Right renal cortex interstitium (tissue), 3 donors: ENCODE measurements at regions not wholly inside any gene's neighbourhood (a gene's known extent, or its start where the extent isn't known, plus 50 kb on each side); places are given as distances from the start of the nearest gene placed in this dataset.
"Not testable (repeated sequence)": the region's sequence is repeated elsewhere in the genome, so short reads cannot be mapped to it uniquely, and the experiment has no call there.

ENCODE experiments used
- DNase-seq, 3 donors: peaks; one replicate each; pipeline ENCODE4 v3.0.0-alpha.2; 2013; ENCODE audit warnings: low read depth in 3 of 3, low spot score in 2 of 3

- DNase-seq = no peak
Measured at GRCh38 chr21:18803624-18804023, 400.0 kb upstream of the TMPRSS15 start.

- no peak for DNase-seq
Measured at GRCh38 chr21:18810136-18810535, 406.6 kb upstream of the TMPRSS15 start.

GRCh38 chr21:18812308-18812707 lies 408.7 kb upstream of the TMPRSS15 start:
- no peak for DNase-seq

- DNase-seq = no peak
Measured at GRCh38 chr21:18819507-18819906, 415.9 kb upstream of the TMPRSS15 start.

GRCh38 chr21:18826562-18826961 lies 423.0 kb upstream of the TMPRSS15 start:
- no peak for DNase-seq

GRCh38 chr21:18831942-18832676 lies 428.5 kb upstream of the TMPRSS15 start:
- DNase-seq = no peak

GRCh38 chr21:18832950-18833349 lies 429.4 kb upstream of the TMPRSS15 start:
- DNase-seq = no peak

- not testable (repeated sequence) for DNase-seq
Measured at GRCh38 chr21:18834121-18834520, 430.5 kb upstream of the TMPRSS15 start.

- DNase-seq = no peak
Measured at GRCh38 chr21:18840239-18840638, 436.7 kb upstream of the TMPRSS15 start.

- not testable (repeated sequence) for DNase-seq
Measured at GRCh38 chr21:18857606-18858005, 454.0 kb upstream of the TMPRSS15 start.

- DNase-seq = no peak
Measured at GRCh38 chr21:18869104-18869503, 465.5 kb upstream of the TMPRSS15 start.

- no peak for DNase-seq
Measured at GRCh38 chr21:18877917-18878316, 474.3 kb upstream of the TMPRSS15 start.

GRCh38 chr21:18887922-18888602 lies 484.5 kb upstream of the TMPRSS15 start:
- DNase-seq = no peak

- DNase-seq = no peak
Measured at GRCh38 chr21:18893406-18893805, 489.8 kb upstream of the TMPRSS15 start.

- DNase-seq = no peak
Measured at GRCh38 chr21:18894387-18894786, 490.8 kb upstream of the TMPRSS15 start.

GRCh38 chr21:18899261-18899660 lies 495.7 kb upstream of the TMPRSS15 start:
- DNase-seq = no peak

- DNase-seq = no peak
Measured at GRCh38 chr21:18902660-18903059, 499.1 kb upstream of the TMPRSS15 start.

- no peak for DNase-seq
Measured at GRCh38 chr21:18907076-18907475, 503.5 kb upstream of the TMPRSS15 start.

GRCh38 chr21:18908641-18909040 lies 505.1 kb upstream of the TMPRSS15 start:
- no peak for DNase-seq

- no peak for DNase-seq
Measured at GRCh38 chr21:18913914-18914313, 510.3 kb upstream of the TMPRSS15 start.

- DNase-seq = no peak
Measured at GRCh38 chr21:18914570-18914969, 511.0 kb upstream of the TMPRSS15 start.

- DNase-seq = no peak
Measured at GRCh38 chr21:18917622-18918021, 514.0 kb upstream of the TMPRSS15 start.
